WTC11 (cell line): ENCODE measurements at regions not wholly inside any gene's neighbourhood (a gene's known extent, or its start where the extent isn't known, plus 50 kb on each side); places are given as distances from the start of the nearest gene placed in this dataset.

Experiments used
- ATAC-seq: fragments of 200-7000 bp; cut with Tn5 transposase; 2 replicates; pipeline ENCODE4 v1.10.0; 2021; ENCODE audit warnings: mild to moderate bottlenecking, moderate library complexity
- CTCF ChIA-PET: fragments of 300-600 bp; sonication (Branson Sonifier 250); formaldehyde crosslinking; loops from one replicate; lab custom pipeline; 2021; ENCODE audit warnings: antibody characterized with exemption; lab: Charles Lee
- POLR2A ChIA-PET: fragments of 350-600 bp; sonication (Branson Sonifier 250); formaldehyde crosslinking; loops from one replicate; lab custom pipeline; 2021; ENCODE audit warnings: antibody characterized with exemption; lab: Charles Lee
- DNase-seq: peaks from one replicate; pipeline ENCODE4 v3.0.0; 2021; ENCODE audit warnings: low spot score
- H3K27ac Mint-ChIP-seq: 2 replicates; pipeline ENCODE4 v1.8.0; 2021; ENCODE audit warnings: mixed read lengths
- H3K27me3 Mint-ChIP-seq: 2 replicates; pipeline ENCODE4 v1.8.0; 2021; ENCODE audit warnings: low read depth, mild to moderate bottlenecking, moderate library complexity, mixed read lengths
- H3K36me3 Mint-ChIP-seq: 2 replicates; pipeline ENCODE4 v1.8.0; 2021; ENCODE audit warnings: mixed read lengths
- H3K4me1 Mint-ChIP-seq: 2 replicates; pipeline ENCODE4 v1.8.0; 2022; ENCODE audit warnings: mixed read lengths
- H3K4me3 Mint-ChIP-seq: 2 replicates; pipeline ENCODE4 v1.8.0; 2021; ENCODE audit warnings: mild to moderate bottlenecking, moderate library complexity, mixed read lengths
- H3K9me3 Mint-ChIP-seq: 2 replicates; pipeline ENCODE4 v1.8.0; 2021; ENCODE audit warnings: mixed read lengths
- ATF1 ChIP-seq: sonication (generic); formaldehyde crosslinking; IDR thresholded peaks from 2 replicates; pipeline ENCODE4 v1.8.1; 2023; ENCODE audit warnings: mild to moderate bottlenecking, moderate library complexity, missing genetic modification reagents
- GTF2I ChIP-seq: fragments of 250-450 bp; sonication (Bioruptor Pico); conservative IDR thresholded peaks from 2 replicates; pipeline ENCODE4 v1.4.0; 2021; ENCODE audit warnings: mild to moderate bottlenecking
- MYBL2 ChIP-seq: sonication (generic); formaldehyde crosslinking; IDR thresholded peaks from 2 replicates; pipeline ENCODE4 v1.8.1; 2023; ENCODE audit warnings: mild to moderate bottlenecking, moderate library complexity, missing genetic modification reagents
- NFE2L1 ChIP-seq: sonication (generic); formaldehyde crosslinking; IDR thresholded peaks from 2 replicates; pipeline ENCODE4 v1.8.1; 2023; ENCODE audit warnings: missing genetic modification reagents
- NR1H2 ChIP-seq: sonication (generic); formaldehyde crosslinking; IDR thresholded peaks from 2 replicates; pipeline ENCODE4 v1.9.0; 2021; ENCODE audit warnings: mild to moderate bottlenecking, moderate library complexity, missing genetic modification reagents
- ZNF232 ChIP-seq: sonication (generic); formaldehyde crosslinking; IDR thresholded peaks from 2 replicates; pipeline ENCODE4 v1.8.0; 2022; ENCODE audit warnings: mild to moderate bottlenecking, missing genetic modification reagents
- TF ChIP-seq, protein P1 (sequence below): sonication (generic); formaldehyde crosslinking; IDR thresholded peaks from 2 replicates; pipeline ENCODE4 v1.8.1; 2022; ENCODE audit warnings: low read depth, mild to moderate bottlenecking, moderate library complexity, missing genetic modification reagents, borderline replicate concordance
- TF ChIP-seq, protein P2 (sequence below): sonication (generic); formaldehyde crosslinking; IDR thresholded peaks from 2 replicates; pipeline ENCODE4 v1.8.1; 2022; ENCODE audit warnings: missing genetic modification reagents, borderline replicate concordance
- TF ChIP-seq, protein P3 (sequence below): sonication (generic); formaldehyde crosslinking; IDR thresholded peaks from 2 replicates; pipeline ENCODE4 v1.8.0; 2022; ENCODE audit warnings: mild to moderate bottlenecking, missing genetic modification reagents
- TF ChIP-seq, protein P4 (sequence below): sonication (generic); formaldehyde crosslinking; IDR thresholded peaks from 2 replicates; pipeline ENCODE4 v1.8.1; 2023; ENCODE audit warnings: mild to moderate bottlenecking, moderate library complexity, missing genetic modification reagents
- TF ChIP-seq, protein P5 (sequence below): sonication (generic); formaldehyde crosslinking; IDR thresholded peaks from 2 replicates; pipeline ENCODE4 v1.8.1; 2022; ENCODE audit warnings: low read depth, missing genetic modification reagents, borderline replicate concordance
- TF ChIP-seq, protein P6 (sequence below): sonication (generic); formaldehyde crosslinking; conservative IDR thresholded peaks from 2 replicates; pipeline ENCODE4 v1.8.1; 2023; ENCODE audit warnings: mild to moderate bottlenecking, low read depth, missing genetic modification reagents, moderate library complexity

DNA sequence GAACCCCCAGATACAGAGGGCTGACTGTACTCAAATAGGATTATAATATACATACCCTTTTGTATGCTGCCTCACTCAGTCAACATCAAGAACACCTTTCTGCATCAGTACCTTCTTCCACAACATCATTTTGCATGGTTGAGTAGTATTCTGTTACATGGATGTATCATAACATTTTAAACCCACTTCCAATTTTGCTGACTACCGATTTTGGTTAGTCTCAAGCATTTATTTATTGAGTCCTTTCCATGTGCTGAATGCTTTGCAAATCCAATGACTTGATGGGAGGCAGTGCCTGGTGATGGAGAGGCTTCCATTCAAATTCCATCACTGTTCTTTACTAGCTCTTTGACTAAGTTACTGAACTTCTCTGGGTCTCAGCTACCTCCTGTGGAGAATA, 182.0 kb upstream of the KLF4 start (continued):
- TF ChIP-seq, protein P1, sequence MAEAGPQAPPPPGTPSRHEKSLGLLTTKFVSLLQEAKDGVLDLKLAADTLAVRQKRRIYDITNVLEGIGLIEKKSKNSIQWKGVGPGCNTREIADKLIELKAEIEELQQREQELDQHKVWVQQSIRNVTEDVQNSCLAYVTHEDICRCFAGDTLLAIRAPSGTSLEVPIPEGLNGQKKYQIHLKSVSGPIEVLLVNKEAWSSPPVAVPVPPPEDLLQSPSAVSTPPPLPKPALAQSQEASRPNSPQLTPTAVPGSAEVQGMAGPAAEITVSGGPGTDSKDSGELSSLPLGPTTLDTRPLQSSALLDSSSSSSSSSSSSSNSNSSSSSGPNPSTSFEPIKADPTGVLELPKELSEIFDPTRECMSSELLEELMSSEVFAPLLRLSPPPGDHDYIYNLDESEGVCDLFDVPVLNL (CRISPR knock-in tag) = no peak
- no peak for TF ChIP-seq MYBL2 (CRISPR knock-in tag)
- TF ChIP-seq NR1H2 (CRISPR knock-in tag) = no peak
- TF ChIP-seq, protein P2, sequence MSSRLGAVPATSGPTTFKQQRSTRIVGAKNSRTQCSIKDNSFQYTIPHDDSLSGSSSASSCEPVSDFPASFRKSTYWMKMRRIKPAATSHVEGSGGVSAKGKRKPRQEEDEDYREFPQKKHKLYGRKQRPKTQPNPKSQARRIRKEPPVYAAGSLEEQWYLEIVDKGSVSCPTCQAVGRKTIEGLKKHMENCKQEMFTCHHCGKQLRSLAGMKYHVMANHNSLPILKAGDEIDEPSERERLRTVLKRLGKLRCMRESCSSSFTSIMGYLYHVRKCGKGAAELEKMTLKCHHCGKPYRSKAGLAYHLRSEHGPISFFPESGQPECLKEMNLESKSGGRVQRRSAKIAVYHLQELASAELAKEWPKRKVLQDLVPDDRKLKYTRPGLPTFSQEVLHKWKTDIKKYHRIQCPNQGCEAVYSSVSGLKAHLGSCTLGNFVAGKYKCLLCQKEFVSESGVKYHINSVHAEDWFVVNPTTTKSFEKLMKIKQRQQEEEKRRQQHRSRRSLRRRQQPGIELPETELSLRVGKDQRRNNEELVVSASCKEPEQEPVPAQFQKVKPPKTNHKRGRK (CRISPR knock-in tag) = no peak
- TF ChIP-seq, protein P3, sequence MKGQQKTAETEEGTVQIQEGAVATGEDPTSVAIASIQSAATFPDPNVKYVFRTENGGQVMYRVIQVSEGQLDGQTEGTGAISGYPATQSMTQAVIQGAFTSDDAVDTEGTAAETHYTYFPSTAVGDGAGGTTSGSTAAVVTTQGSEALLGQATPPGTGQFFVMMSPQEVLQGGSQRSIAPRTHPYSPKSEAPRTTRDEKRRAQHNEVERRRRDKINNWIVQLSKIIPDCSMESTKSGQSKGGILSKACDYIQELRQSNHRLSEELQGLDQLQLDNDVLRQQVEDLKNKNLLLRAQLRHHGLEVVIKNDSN (CRISPR knock-in tag) = no peak
- TF ChIP-seq, protein P4, sequence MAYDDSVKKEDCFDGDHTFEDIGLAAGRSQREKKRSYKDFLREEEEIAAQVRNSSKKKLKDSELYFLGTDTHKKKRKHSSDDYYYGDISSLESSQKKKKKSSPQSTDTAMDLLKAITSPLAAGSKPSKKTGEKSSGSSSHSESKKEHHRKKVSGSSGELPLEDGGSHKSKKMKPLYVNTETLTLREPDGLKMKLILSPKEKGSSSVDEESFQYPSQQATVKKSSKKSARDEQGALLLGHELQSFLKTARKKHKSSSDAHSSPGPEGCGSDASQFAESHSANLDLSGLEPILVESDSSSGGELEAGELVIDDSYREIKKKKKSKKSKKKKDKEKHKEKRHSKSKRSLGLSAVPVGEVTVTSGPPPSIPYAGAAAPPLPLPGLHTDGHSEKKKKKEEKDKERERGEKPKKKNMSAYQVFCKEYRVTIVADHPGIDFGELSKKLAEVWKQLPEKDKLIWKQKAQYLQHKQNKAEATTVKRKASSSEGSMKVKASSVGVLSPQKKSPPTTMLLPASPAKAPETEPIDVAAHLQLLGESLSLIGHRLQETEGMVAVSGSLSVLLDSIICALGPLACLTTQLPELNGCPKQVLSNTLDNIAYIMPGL (CRISPR knock-in tag) = no peak
- no peak for TF ChIP-seq ZNF232 (CRISPR knock-in tag)
- TF ChIP-seq, protein P5, sequence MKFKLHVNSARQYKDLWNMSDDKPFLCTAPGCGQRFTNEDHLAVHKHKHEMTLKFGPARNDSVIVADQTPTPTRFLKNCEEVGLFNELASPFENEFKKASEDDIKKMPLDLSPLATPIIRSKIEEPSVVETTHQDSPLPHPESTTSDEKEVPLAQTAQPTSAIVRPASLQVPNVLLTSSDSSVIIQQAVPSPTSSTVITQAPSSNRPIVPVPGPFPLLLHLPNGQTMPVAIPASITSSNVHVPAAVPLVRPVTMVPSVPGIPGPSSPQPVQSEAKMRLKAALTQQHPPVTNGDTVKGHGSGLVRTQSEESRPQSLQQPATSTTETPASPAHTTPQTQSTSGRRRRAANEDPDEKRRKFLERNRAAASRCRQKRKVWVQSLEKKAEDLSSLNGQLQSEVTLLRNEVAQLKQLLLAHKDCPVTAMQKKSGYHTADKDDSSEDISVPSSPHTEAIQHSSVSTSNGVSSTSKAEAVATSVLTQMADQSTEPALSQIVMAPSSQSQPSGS (CRISPR knock-in tag) = no peak

DNA sequence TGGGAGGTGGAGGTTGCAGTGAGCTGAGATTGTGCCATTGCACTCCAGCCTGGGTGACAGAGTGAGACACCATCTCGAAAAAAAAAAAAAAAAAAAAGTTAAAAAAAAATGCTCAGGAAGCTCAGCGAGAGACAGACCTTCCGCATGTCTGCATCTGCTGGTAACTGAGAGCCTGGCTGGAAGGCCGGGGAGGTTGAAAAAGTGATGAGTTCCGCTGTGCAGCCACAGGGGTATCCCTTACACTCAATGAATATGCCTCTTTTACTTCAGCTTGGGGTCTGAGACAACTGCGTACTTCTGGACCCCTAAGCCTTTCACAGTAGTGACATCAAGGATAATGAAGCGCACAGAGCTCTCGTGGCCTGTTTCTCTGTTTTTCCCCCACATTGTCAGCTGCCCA, 179.9 kb upstream of the KLF4 start:
- H3K36me3 Mint-ChIP-seq = 0 out of 2 replicates have a peak, but pooled peaks cover 5% of the 10 kb centered on the region
- H3K4me1 Mint-ChIP-seq = peaks cover 25% of the 10 kb centered on the region
- no peak overlapping the region for H3K4me3 Mint-ChIP-seq
- no peak for DNase-seq
- H3K27me3 Mint-ChIP-seq = no peaks in the 10 kb centered on the region
- H3K9me3 Mint-ChIP-seq = peaks cover 6% of the 10 kb centered on the region
- POLR2A ChIA-PET = interaction anchor here (0.6 kb wide), 1 partner anchor 225 kb away, joined by 4 read pairs; no protein-coding TSS in a partner anchor
- no peak for ATAC-seq
- TF ChIP-seq, protein P6, sequence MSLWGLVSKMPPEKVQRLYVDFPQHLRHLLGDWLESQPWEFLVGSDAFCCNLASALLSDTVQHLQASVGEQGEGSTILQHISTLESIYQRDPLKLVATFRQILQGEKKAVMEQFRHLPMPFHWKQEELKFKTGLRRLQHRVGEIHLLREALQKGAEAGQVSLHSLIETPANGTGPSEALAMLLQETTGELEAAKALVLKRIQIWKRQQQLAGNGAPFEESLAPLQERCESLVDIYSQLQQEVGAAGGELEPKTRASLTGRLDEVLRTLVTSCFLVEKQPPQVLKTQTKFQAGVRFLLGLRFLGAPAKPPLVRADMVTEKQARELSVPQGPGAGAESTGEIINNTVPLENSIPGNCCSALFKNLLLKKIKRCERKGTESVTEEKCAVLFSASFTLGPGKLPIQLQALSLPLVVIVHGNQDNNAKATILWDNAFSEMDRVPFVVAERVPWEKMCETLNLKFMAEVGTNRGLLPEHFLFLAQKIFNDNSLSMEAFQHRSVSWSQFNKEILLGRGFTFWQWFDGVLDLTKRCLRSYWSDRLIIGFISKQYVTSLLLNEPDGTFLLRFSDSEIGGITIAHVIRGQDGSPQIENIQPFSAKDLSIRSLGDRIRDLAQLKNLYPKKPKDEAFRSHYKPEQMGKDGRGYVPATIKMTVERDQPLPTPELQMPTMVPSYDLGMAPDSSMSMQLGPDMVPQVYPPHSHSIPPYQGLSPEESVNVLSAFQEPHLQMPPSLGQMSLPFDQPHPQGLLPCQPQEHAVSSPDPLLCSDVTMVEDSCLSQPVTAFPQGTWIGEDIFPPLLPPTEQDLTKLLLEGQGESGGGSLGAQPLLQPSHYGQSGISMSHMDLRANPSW = no peak
- TF ChIP-seq NFE2L1 (CRISPR knock-in tag) (no peak), ATF1 (no peak), GTF2I (CRISPR knock-in tag) (no peak)
- H3K27ac Mint-ChIP-seq = no peak overlapping the region
- CTCF ChIA-PET = interaction anchor here (0.6 to 0.9 kb wide), 2 partner anchors 16 to 244 kb away, joined by 3 read pairs; no protein-coding TSS in a partner anchor
